Uterus (tissue), 2 donors: ENCODE measurements at regions not wholly inside any gene's neighbourhood (a gene's known extent, or its start where the extent isn't known, plus 50 kb on each side); places are given as distances from the start of the nearest gene placed in this dataset.

Source experiments
- CTCF ChIP-seq, 4 experiments: fragments of 200-600 bp in 2 of 4; fragments of 450-650 bp in 2 of 4; sonication (generic) in 2 of 4; IDR thresholded peaks; one replicate each; pipeline ENCODE4 v1.5.1; 2016 to 2019; ENCODE audit warnings: antibody characterized with exemption in 4 of 4, mild to moderate bottlenecking in 2 of 4, moderate library complexity in 1 of 4
- POLR2A ChIP-seq, 2 donors: fragments of 450-650 bp; IDR thresholded peaks; one replicate each; pipeline ENCODE4 v1.6.1; 2016; ENCODE audit warnings: antibody characterized with exemption in 2 of 2, mild to moderate bottlenecking in 1 of 2, moderate library complexity in 1 of 2

- TF ChIP-seq CTCF (IDR thresholded peaks at IDR 0.05) (no peak), POLR2A (IDR thresholded peaks at IDR 0.05) (no peak)
Measured at GRCh38 chr2:239773228-239774141, 251.7 kb downstream of the NDUFA10 start.
